ENCODE measurements at regions not wholly inside any gene's neighbourhood (a gene's known extent, or its start where the extent isn't known, plus 50 kb on each side); places are given as distances from the start of the nearest gene placed in this dataset.

GRCh38 chr9:24801344-24801743, 255.6 kb upstream of the IZUMO3 start:
- POLR2A ChIA-PET: no interaction called here
- no peak overlapping the region for H3K9ac ChIP-seq

GRCh38 chr9:24793787-24794186, 248.1 kb upstream of the IZUMO3 start:
- H2AFZ ChIP-seq (ENCODE audit: low read depth): no peak overlapping the region
- H4K20me1 ChIP-seq (ENCODE audit: insufficient read depth): no peaks in the 10 kb centered on the region
- H3K4me3 ChIP-seq (ENCODE audit: low read depth in 2 of 2, low read length in 1 of 2): no peak overlapping the region
- POLR2A ChIA-PET: no interaction called here
- H3K4me1 ChIP-seq (ENCODE audit: control insufficient read depth in 1 of 2, insufficient read depth in 2 of 2, low read depth in 1 of 2, low read length in 1 of 2): no peaks in the 10 kb centered on the region
- H3K27ac ChIP-seq (ENCODE audit: low read depth in 2 of 2, low read length in 1 of 2): no peak overlapping the region
- no peaks in the 10 kb centered on the region for H3K9me2 ChIP-seq
- DNase-seq: no peak
- CTCF ChIA-PET: no interaction called here
- no peaks in the 10 kb centered on the region for H3K79me2 ChIP-seq (ENCODE audit: insufficient read depth)
- H3F3A ChIP-seq (replicated peaks; ENCODE audit: insufficient read depth): no peaks in the 10 kb centered on the region
- no peak overlapping the region for H3K4me2 ChIP-seq
- no peak for TF ChIP-seq EZH2phosphoT487 (IDR thresholded peaks at IDR 0.05; ENCODE audit: borderline replicate concordance, low read depth)
- no peak for TF ChIP-seq MAX (IDR thresholded peaks at IDR 0.05; ENCODE audit: low read depth)
- no peak for TF ChIP-seq JUND (IDR thresholded peaks at IDR 0.05)
- no peak for TF ChIP-seq ELF1 (IDR thresholded peaks at IDR 0.05)
- no peak for TF ChIP-seq FOXJ3 (CRISPR knock-in tag; IDR thresholded peaks at IDR 0.05)
- no peak for TF ChIP-seq RCOR1 (IDR thresholded peaks at IDR 0.05; ENCODE audit: low read length)
- no peak for TF ChIP-seq YY1 (IDR thresholded peaks at IDR 0.05; ENCODE audit: low read depth)
- TF ChIP-seq RXRA (IDR thresholded peaks at IDR 0.05; ENCODE audit: borderline replicate concordance, low read depth): no peak
- no peak for TF ChIP-seq USF2 (IDR thresholded peaks at IDR 0.05; ENCODE audit: borderline replicate concordance, low read depth, low read length)
- TF ChIP-seq NFIC (IDR thresholded peaks at IDR 0.05; ENCODE audit: borderline replicate concordance): no peak
- no peak for TF ChIP-seq MEF2A (IDR thresholded peaks at IDR 0.05; ENCODE audit: borderline replicate concordance, low read depth)
- H3K9me3 ChIP-seq: no peaks in the 10 kb centered on the region; the same call in 1 of the 2 replicates
- WGBS (ENCODE audit: low lambda C conversion rate): 4% methylated on average over 2 of the region's 2 CpGs
- no peaks in the 10 kb centered on the region for H3K27me3 ChIP-seq (ENCODE audit: insufficient read depth)
- H3K9ac ChIP-seq: no peak overlapping the region
- H3K36me3 ChIP-seq (replicated peaks in 1 of 2; ENCODE audit: control insufficient read depth in 1 of 2, insufficient read depth in 2 of 2, low read length in 1 of 2): no peaks in the 10 kb centered on the region

More at GRCh38 chr9:24801344-24801743, 255.6 kb upstream of the IZUMO3 start:
- Histone ChIP-seq H4K20me1 (ENCODE audit: insufficient read depth) (no peaks in the 10 kb centered on the region), H3F3A (replicated peaks; ENCODE audit: insufficient read depth) (no peaks in the 10 kb centered on the region), H3K79me2 (ENCODE audit: insufficient read depth) (no peaks in the 10 kb centered on the region), H3K27me3 (ENCODE audit: insufficient read depth) (no peaks in the 10 kb centered on the region), H3K27ac (ENCODE audit: low read depth in 2 of 2, low read length in 1 of 2) (no peak overlapping the region), H2AFZ (ENCODE audit: low read depth) (no peak overlapping the region), H3K36me3 (replicated peaks in 1 of 2; ENCODE audit: control insufficient read depth in 1 of 2, insufficient read depth in 2 of 2, low read length in 1 of 2) (no peaks in the 10 kb centered on the region), H3K4me2 (no peak overlapping the region), H3K9me3 (no peaks in the 10 kb centered on the region; the same call in 1 of the 2 replicates), H3K9me2 (no peaks in the 10 kb centered on the region), H3K4me3 (ENCODE audit: low read depth in 2 of 2, low read length in 1 of 2) (no peak overlapping the region), H3K4me1 (ENCODE audit: control insufficient read depth in 1 of 2, insufficient read depth in 2 of 2, low read depth in 1 of 2, low read length in 1 of 2) (no peaks in the 10 kb centered on the region)
- CTCF ChIA-PET: no interaction called here
- TF ChIP-seq USF1 (IDR thresholded peaks at IDR 0.05; ENCODE audit: borderline replicate concordance, low read depth) (no peak), EP300 (IDR thresholded peaks at IDR 0.05; ENCODE audit: borderline replicate concordance in 1 of 2, low read depth in 1 of 2, low read length in 1 of 2) (no peak), SIN3A (IDR thresholded peaks at IDR 0.05; ENCODE audit: borderline replicate concordance, low read depth, low read length) (no peak), SMC3 (IDR thresholded peaks at IDR 0.05; ENCODE audit: low read depth, low read length) (no peak), FOSL2 (IDR thresholded peaks at IDR 0.05; ENCODE audit: borderline replicate concordance, low read depth) (no peak), USF2 (IDR thresholded peaks at IDR 0.05; ENCODE audit: borderline replicate concordance, low read depth, low read length) (no peak), JUND (IDR thresholded peaks at IDR 0.05) (no peak), TEAD4 (IDR thresholded peaks at IDR 0.05; ENCODE audit: borderline replicate concordance, insufficient read depth) (no peak), NFIC (IDR thresholded peaks at IDR 0.05; ENCODE audit: borderline replicate concordance) (no peak), RAD21 (IDR thresholded peaks at IDR 0.05; ENCODE audit: low read length) (no peak), FOXJ3 (CRISPR knock-in tag; IDR thresholded peaks at IDR 0.05) (no peak), TCF12 (IDR thresholded peaks at IDR 0.05) (no peak), IRF3 (IDR thresholded peaks at IDR 0.05; ENCODE audit: low read depth, low read length) (no peak)
- no peak for DNase-seq
- 21% methylated on average over 3 of the region's 3 CpGs for WGBS (ENCODE audit: low lambda C conversion rate)
